Activated naive CD8-positive, alpha-beta T cell treated with anti-CD3 and anti-CD28 coated beads, Interleukin-2, amount 50 U/mL, for 24 hours (primary cell): ENCODE measurements at regions not wholly inside any gene's neighbourhood (a gene's known extent, or its start where the extent isn't known, plus 50 kb on each side); places are given as distances from the start of the nearest gene placed in this dataset.

Experiments
- ATAC-seq: fragments of 150-1000 bp; cut with Tn5 transposase; one replicate; pipeline ENCODE4 v1.10.0; 2021
- DNase-seq: peaks from one replicate; pipeline ENCODE4 v3.0.0; 2021
- H3K27ac Mint-ChIP-seq: one replicate; pipeline ENCODE4 v1.8.0; 2021; ENCODE audit warnings: mild to moderate bottlenecking, mixed read lengths
- H3K27me3 Mint-ChIP-seq: one replicate; pipeline ENCODE4 v1.8.0; 2021; ENCODE audit warnings: mixed read lengths
- H3K36me3 Mint-ChIP-seq: one replicate; pipeline ENCODE4 v1.8.0; 2021; ENCODE audit warnings: low read depth, mixed read lengths
- H3K4me1 Mint-ChIP-seq: one replicate; pipeline ENCODE4 v1.8.0; 2021; ENCODE audit warnings: mixed read lengths
- H3K4me3 Mint-ChIP-seq: one replicate; pipeline ENCODE4 v1.8.0; 2021; ENCODE audit warnings: mild to moderate bottlenecking, moderate library complexity, mixed read lengths
- H3K9me3 Mint-ChIP-seq: one replicate; pipeline ENCODE4 v1.8.0; 2021; ENCODE audit warnings: mixed read lengths

DNA sequence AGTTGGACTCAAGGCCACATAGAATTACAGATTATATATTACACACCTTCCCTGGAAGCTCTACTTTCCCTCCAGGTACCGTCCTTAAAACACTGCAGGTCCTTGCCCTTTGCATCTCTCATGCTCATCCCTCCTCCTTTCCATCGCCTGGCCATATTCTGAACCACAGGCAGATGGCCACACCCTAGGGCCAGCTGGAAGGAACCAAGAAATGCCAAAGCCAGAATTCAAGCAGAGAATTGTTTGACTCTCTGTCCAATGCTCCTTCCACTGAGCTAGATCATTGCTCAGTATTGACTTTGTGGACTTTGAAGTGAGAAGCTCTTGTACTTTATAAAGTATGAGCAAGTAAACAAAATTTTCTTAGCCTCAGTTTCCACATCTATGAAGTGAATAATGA, 170.3 kb upstream of the SLC24A5 start:
- H3K9me3 Mint-ChIP-seq: no peaks in the 10 kb centered on the region
- peaks cover 2% of the 10 kb centered on the region for H3K27me3 Mint-ChIP-seq
- DNase-seq: no peak
- no peak for ATAC-seq
- no peaks in the 10 kb centered on the region for H3K36me3 Mint-ChIP-seq
- H3K27ac Mint-ChIP-seq: no peak overlapping the region
- H3K4me3 Mint-ChIP-seq: no peak overlapping the region
- no peaks in the 10 kb centered on the region for H3K4me1 Mint-ChIP-seq

DNA sequence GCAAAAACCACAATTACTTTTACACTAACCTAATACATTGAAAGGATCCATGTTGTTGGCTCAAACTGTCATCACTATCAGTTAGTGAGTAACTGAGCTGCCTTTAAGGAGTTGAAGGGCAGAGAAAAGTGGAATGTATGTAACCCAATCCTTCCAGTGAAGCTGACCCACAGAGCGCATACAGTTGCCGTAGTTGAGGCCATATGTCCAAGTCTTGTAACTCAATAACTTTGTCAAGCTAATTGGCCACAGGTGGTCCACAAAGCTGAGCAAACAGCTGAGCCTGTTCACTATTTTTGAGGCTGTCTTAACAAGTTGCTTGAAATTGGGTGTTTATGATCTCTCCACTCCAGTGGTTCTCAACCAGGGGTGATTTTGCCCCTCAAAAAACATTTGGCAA, 169.0 kb upstream of the SLC24A5 start:
- H3K36me3 Mint-ChIP-seq: no peaks in the 10 kb centered on the region
- no peak overlapping the region for H3K27ac Mint-ChIP-seq

DNA sequence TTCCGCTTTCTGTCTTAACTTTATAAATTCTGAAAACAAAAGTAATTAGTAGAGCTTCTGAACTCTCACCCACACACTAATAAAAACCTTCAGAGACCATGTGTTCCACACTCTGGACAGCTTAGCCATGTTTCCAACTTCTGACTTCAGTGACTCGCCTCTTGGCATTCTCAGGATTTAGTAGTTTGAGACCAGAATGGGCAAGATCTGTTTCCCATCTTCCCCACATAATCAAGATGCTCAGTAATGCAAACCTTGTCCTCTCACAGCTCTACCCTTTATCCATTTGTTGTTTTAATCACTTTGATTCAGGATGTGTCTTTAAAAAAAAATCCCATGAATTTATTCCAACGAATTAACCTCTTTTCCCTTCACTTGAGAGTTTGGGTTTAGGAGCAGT, 166.6 kb upstream of the SLC24A5 start:
- Mint-ChIP-seq H3K36me3 (no peaks in the 10 kb centered on the region), H3K27ac (no peak overlapping the region), H3K9me3 (no peaks in the 10 kb centered on the region), H3K27me3 (no peaks in the 10 kb centered on the region), H3K4me1 (no peaks in the 10 kb centered on the region), H3K4me3 (no peak overlapping the region)
- DNase-seq: no peak
- ATAC-seq: no peak

More for the DNA sequence above, 169.0 kb upstream of the SLC24A5 start:
- no peaks in the 10 kb centered on the region for H3K4me1 Mint-ChIP-seq
- no peaks in the 10 kb centered on the region for H3K9me3 Mint-ChIP-seq
- H3K4me3 Mint-ChIP-seq: no peak overlapping the region
- DNase-seq: no peak
- ATAC-seq: no peak
- H3K27me3 Mint-ChIP-seq: peaks cover 2% of the 10 kb centered on the region

DNA sequence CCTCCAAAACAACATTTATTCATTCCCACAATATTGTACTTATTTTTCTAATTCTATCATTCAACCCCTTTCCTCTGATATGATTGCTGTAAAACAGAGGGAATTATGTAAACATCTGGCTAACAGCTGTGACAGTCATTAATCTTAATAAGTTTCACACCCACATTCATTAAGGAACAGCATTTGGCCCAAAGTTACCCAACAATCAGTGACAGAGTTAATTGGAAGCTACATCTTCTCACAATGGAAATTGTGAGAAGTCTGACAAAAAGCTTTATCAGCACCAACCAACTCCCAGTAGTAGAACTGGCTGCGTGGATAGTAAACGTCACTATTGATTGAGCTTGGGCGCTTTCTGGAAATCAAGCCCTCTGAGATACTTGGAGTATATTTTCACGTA, 165.8 kb upstream of the SLC24A5 start:
- no peak overlapping the region for H3K4me3 Mint-ChIP-seq

DNA sequence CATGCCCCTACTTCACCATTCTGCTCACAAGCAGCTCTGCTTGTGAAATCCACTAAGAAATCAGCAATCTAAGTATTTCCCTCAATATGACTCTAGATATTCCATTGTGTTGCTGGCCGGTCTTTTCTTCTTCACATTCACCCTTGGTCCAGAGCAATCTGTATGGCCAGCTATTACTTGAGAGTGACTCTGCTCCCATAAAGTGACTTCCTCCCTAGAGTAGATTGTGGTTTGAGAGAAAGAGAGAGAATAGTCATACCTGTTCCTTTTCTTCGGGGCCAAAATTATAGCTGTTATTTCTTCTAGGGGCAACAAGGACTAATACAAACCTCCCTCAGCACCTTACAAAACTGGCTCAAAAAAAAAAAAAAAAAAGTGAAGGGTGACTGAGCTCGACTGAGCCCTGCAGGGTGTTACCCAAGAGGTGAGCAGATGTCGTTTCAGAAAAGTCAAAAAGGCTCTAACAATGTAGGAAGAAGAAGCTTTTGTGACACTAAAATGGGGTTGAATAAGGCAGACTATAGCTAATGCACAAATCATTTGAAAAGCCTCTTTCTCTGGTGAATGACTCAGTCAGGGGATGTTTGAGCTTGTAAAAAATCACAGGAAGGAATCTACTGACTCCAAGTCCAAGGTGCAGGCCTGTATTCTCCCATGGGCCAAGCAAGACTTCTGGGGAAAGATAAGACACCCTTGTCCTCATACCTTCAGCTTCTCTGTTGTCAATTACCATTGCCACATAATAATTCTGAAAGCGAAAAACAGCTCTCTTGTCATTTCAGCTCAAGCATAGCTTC, 161.0 kb upstream of the SLC24A5 start:
- Mint-ChIP-seq H3K9me3 (peaks cover 5% of the 10 kb centered on the region), H3K27me3 (peaks cover 9% of the 10 kb centered on the region), H3K36me3 (no peaks in the 10 kb centered on the region), H3K4me3 (no peak overlapping the region), H3K4me1 (peaks cover 9% of the 10 kb centered on the region), H3K27ac (no peak overlapping the region)
- DNase-seq: no peak
- ATAC-seq: no peak

More for the DNA sequence above, 165.8 kb upstream of the SLC24A5 start:
- no peaks in the 10 kb centered on the region for H3K9me3 Mint-ChIP-seq
- no peaks in the 10 kb centered on the region for H3K4me1 Mint-ChIP-seq
- no peaks in the 10 kb centered on the region for H3K36me3 Mint-ChIP-seq
- ATAC-seq (no peak), DNase-seq (no peak)
- no peaks in the 10 kb centered on the region for H3K27me3 Mint-ChIP-seq
- H3K27ac Mint-ChIP-seq: no peak overlapping the region

DNA sequence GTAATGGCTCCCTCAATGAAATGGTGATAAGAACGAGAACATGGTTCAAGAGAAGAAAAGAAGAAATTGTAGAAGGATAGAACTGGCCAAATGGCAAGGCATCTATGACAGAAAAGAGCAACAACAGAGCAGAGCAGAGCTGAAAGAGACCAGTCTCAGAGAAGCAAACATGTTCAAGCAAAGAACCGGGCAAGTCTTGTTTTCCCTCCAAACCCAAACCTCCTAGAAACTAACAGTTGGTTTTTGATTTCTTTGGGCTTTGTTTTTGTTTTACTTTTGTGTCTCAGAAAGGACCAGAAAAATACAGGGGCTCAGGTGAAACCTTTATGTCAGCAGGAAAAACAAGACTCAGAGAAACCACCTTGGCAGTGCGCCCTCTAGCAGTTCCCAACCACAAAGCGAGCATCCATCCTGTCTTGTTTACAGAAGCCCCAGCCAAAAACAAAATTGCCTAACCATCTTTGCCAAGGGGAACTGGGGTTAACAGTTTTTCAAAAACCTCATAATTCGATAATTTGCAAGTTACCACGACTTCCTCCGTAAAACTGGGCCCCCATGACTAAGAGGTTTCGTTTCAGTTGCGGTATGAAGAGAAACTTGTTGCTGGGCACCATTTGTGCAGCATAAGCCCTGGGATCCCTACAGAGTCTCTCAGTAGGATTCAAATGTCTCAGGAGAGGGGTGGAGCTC, 159.2 kb upstream of the SLC24A5 start:
- Mint-ChIP-seq H3K9me3 (peaks cover 5% of the 10 kb centered on the region), H3K36me3 (no peaks in the 10 kb centered on the region), H3K4me3 (no peak overlapping the region), H3K4me1 (peaks cover 9% of the 10 kb centered on the region), H3K27ac (peak overlapping the region; percentile 4), H3K27me3 (peaks cover 16% of the 10 kb centered on the region)
- DNase-seq: no peak
- peak; percentile 57 for ATAC-seq

DNA sequence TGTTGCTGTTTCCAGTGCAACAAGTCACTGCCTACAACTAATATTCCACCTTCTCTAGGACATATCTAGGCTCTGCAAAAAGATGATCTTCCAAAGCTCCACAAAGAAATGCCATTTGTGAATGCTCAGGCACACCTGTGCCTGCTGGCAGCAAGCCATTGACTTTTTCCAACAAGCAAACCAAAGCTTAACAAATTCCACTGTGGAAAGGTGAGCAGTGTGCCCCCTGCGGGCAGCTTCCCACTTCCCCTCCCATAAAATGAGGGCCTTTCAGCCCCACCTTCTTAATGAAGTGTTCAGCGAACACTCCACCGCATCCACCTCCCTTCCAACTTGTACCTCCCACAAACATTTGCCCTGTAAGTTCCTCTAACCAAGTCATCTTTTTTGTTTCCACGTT, 157.5 kb upstream of the SLC24A5 start:
- Mint-ChIP-seq H3K4me1 (peaks cover 9% of the 10 kb centered on the region), H3K4me3 (no peak overlapping the region), H3K27me3 (peaks cover 16% of the 10 kb centered on the region), H3K36me3 (no peaks in the 10 kb centered on the region), H3K27ac (no peak overlapping the region), H3K9me3 (peaks cover 5% of the 10 kb centered on the region)
- no peak for DNase-seq
- no peak for ATAC-seq

DNA sequence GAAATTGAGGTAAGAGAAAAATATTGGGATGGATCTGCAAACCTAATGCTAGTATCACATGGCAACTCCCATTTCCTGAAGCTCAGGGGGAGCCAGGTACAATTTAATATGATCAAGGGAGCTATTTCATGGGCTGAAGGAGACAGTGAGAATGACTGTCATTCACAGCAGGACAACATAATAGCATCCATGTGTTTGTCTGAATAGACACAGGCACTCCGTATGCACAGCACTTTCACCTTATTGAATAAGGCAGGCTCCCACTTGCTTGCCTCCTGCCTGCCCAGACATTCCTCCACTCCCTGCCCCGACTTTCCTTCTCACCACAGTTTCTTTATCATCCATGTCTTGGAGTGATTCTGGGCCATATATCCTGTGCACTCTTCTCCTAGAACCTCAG, 156.6 kb upstream of the SLC24A5 start:
- no peaks in the 10 kb centered on the region for H3K36me3 Mint-ChIP-seq
- no peak for ATAC-seq
- H3K4me1 Mint-ChIP-seq: peaks cover 9% of the 10 kb centered on the region
- peaks cover 16% of the 10 kb centered on the region for H3K27me3 Mint-ChIP-seq
- no peak for DNase-seq
- peaks cover 5% of the 10 kb centered on the region for H3K9me3 Mint-ChIP-seq
- no peak overlapping the region for H3K27ac Mint-ChIP-seq
- no peak overlapping the region for H3K4me3 Mint-ChIP-seq

DNA sequence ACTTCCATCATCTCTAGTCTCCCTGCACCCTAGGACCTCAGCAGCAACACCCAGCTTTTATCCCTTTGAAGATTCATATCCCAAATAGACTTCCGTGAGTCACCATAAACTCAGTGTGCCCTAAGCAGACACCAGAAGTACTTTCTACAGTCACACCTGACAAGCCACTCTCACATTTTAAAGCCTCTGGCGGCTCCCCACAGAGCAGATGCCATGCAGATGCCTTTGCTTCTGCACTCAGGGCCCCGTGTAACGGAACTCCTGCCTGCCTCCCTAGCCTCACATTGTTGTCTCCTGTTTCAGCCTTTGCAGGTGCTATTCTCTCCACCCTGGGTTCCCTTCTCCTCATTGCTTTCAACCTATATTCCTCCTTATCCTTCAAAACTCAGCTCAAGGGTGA, 155.5 kb upstream of the SLC24A5 start:
- DNase-seq: no peak
- peaks cover 9% of the 10 kb centered on the region for H3K4me1 Mint-ChIP-seq
- peaks cover 16% of the 10 kb centered on the region for H3K27me3 Mint-ChIP-seq
- H3K9me3 Mint-ChIP-seq: peaks cover 5% of the 10 kb centered on the region
- no peak for ATAC-seq
- H3K36me3 Mint-ChIP-seq: no peaks in the 10 kb centered on the region
- no peak overlapping the region for H3K4me3 Mint-ChIP-seq
- H3K27ac Mint-ChIP-seq: no peak overlapping the region

DNA sequence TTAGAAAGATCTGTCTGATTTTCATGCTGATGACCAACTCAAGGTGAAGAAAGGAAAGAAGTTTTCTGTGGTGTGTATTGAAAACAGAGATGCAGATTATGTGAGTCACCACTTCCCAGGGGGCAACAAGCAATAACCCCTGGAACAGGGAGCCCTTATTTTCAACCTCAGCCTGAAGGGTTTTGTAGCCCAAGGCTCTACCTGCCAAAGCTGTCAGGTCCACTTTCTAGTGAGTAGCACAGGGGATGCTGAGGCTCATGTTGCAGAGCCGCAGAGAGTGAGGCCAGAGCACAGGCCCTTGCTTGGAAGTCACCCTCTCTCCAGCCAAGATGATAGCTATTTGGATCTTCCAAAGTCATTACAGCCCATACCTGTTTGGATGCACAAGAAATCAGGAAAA, 152.2 kb upstream of the SLC24A5 start:
- no peak overlapping the region for H3K4me3 Mint-ChIP-seq
- no peaks in the 10 kb centered on the region for H3K4me1 Mint-ChIP-seq
- no peak overlapping the region for H3K27ac Mint-ChIP-seq
- no peaks in the 10 kb centered on the region for H3K9me3 Mint-ChIP-seq
- DNase-seq: no peak
- no peaks in the 10 kb centered on the region for H3K36me3 Mint-ChIP-seq
- H3K27me3 Mint-ChIP-seq: peaks cover 8% of the 10 kb centered on the region
- no peak for ATAC-seq

DNA sequence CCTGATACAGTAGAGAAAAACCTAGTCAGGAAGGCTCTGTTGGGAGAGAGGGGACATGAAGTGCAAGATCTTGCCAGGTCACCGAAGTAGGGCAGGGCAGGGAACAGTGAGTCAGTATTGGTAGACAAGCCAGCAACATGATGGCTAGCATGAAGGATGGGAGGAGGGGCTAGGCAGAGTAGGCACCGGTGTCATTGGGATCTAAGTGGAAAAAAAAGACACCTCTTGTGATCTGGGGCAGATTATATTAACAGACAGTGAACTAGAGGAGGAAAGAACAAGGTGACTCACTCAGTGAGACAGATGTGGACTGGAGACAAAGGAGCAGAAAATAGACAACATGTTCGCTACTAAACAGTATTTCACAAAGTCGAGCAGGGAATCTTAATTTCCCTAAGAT, 149.2 kb upstream of the SLC24A5 start:
- Mint-ChIP-seq H3K27ac (no peak overlapping the region), H3K36me3 (no peaks in the 10 kb centered on the region), H3K4me1 (no peaks in the 10 kb centered on the region), H3K9me3 (no peaks in the 10 kb centered on the region), H3K4me3 (no peak overlapping the region), H3K27me3 (peaks cover 3% of the 10 kb centered on the region)
- no peak for ATAC-seq
- DNase-seq: no peak

DNA sequence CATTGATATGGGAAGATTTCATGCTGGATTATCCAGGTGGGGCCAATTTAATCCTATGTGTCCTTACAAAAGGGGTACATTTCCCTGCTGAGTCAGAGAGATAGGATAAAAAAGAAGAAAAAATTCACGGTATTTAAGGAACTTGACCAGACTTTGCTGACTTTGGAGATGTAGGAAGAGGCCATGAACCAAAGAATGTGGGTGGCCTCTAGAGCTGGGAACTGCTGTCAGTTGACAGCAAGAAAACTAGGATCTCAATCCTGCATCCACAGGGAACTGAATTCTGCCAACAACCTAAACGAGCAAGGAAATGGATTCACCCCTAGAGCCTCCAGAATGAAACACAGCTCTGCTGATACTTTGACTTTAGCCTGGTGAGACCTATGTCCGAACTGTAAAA, 148.1 kb upstream of the SLC24A5 start:
- DNase-seq (no peak), ATAC-seq (no peak)
- H3K27ac Mint-ChIP-seq: no peak overlapping the region
- no peak overlapping the region for H3K4me3 Mint-ChIP-seq
- H3K36me3 Mint-ChIP-seq: no peaks in the 10 kb centered on the region
- H3K27me3 Mint-ChIP-seq: peaks cover 5% of the 10 kb centered on the region
- H3K9me3 Mint-ChIP-seq: peaks cover 3% of the 10 kb centered on the region
- no peaks in the 10 kb centered on the region for H3K4me1 Mint-ChIP-seq

DNA sequence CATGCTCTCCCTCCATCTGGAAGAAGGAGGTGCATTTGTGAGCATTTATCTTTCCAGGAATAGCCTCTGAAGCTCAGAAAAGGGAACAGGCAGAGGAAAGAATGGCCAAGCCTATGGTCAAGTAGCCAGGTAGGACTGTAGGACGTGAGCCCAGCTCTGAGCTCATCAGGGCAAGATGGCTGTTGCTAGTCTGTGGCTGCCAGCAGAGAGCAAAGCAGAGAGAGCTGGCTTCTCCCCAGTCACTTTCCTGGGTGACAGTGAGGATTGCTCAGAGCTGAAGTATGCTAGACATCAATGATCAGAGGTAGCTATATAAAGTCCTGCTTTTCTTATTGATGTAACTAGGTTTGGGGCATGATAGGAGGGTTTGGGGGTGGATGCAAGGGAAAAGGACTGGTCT, 146.1 kb upstream of the SLC24A5 start:
- DNase-seq (no peak), ATAC-seq (no peak)
- Mint-ChIP-seq H3K4me1 (no peaks in the 10 kb centered on the region), H3K9me3 (peaks cover 7% of the 10 kb centered on the region), H3K27me3 (peaks cover 8% of the 10 kb centered on the region), H3K27ac (no peak overlapping the region), H3K36me3 (no peaks in the 10 kb centered on the region), H3K4me3 (no peak overlapping the region)

DNA sequence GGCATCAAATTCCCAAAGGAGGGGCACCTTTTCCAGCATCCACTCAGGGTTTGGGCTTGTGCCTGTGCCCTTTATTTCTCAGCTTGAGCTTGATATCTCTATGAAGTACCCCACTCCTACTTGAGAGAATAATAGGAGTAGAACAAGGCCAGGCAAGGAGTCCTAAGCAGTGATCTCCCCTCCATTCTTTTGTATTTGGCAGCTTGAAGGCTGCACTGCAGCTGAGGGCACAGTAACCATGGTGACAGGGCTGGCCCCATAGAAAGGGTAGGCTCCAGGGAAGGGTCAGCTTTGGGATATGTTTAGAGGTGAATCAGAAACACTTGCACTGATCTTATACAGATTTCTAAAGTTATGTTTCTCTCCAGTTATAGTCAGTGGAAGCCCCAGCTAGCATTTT, 145.4 kb upstream of the SLC24A5 start:
- Mint-ChIP-seq H3K36me3 (no peaks in the 10 kb centered on the region), H3K27me3 (peaks cover 11% of the 10 kb centered on the region), H3K4me3 (no peak overlapping the region), H3K9me3 (peaks cover 7% of the 10 kb centered on the region), H3K27ac (no peak overlapping the region), H3K4me1 (no peaks in the 10 kb centered on the region)
- ATAC-seq: no peak
- DNase-seq: no peak

DNA sequence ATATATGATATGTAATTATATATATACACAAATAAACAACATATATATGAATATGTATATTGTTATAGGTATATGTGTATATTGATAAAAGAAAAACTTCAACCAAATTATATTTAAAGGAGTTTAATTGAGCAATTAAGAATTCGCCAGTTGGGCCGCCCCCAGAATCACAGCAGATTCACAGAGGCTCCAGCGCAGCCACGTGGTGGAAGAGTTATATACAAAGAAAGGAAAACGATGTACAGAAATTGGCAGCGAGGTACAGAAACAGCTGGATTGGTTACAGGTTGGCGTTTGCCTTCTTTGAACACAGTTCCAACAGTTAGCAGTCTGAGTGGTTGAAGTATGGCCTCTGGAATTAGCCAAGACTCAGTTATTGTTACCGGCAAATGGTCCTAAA, 137.3 kb upstream of the SLC24A5 start:
- no peak overlapping the region for H3K4me3 Mint-ChIP-seq
- H3K27me3 Mint-ChIP-seq: peaks cover 6% of the 10 kb centered on the region
- no peaks in the 10 kb centered on the region for H3K4me1 Mint-ChIP-seq
- no peak for ATAC-seq
- H3K27ac Mint-ChIP-seq: no peak overlapping the region
- peaks cover 4% of the 10 kb centered on the region for H3K9me3 Mint-ChIP-seq
- H3K36me3 Mint-ChIP-seq: no peaks in the 10 kb centered on the region
- no peak for DNase-seq
